GM20000 (cell line): ENCODE measurements at regions not wholly inside any gene's neighbourhood (a gene's known extent, or its start where the extent isn't known, plus 50 kb on each side); places are given as distances from the start of the nearest gene placed in this dataset.

ENCODE experiments used
- DNase-seq: peaks from one replicate; pipeline ENCODE4 v3.0.0; 2012; ENCODE audit warnings: low spot score
- CTCF ChIP-seq: IDR thresholded peaks from 2 replicates; pipeline ENCODE4 v1.5.1; 2012; ENCODE audit warnings: mild to moderate bottlenecking, control low read depth; ENCODE audit errors: extremely low read depth, missing control alignments

GRCh38 chr19:31671411-31672035 lies 322.3 kb upstream of the TSHZ3 start:
- no peak for DNase-seq
- no peak for TF ChIP-seq CTCF

GRCh38 chr19:31674503-31675192 lies 325.4 kb upstream of the TSHZ3 start:
- TF ChIP-seq CTCF = no peak
- DNase-seq = no peak

GRCh38 chr19:31675193-31675913 lies 326.1 kb upstream of the TSHZ3 start:
- no peak for DNase-seq
- no peak for TF ChIP-seq CTCF

GRCh38 chr19:31676271-31677004 lies 327.2 kb upstream of the TSHZ3 start:
- DNase-seq = no peak
- no peak for TF ChIP-seq CTCF

- DNase-seq = no peak
- no peak for TF ChIP-seq CTCF
These were observed 329.2 kb upstream of the TSHZ3 start for GRCh38 chr19:31678421-31678820.

- TF ChIP-seq CTCF = no peak
- no peak for DNase-seq
These were observed 331.9 kb upstream of the TSHZ3 start for GRCh38 chr19:31681121-31681520.
